KG1 (cell line): ENCODE measurements at regions not wholly inside any gene's neighbourhood (a gene's known extent, or its start where the extent isn't known, plus 50 kb on each side); places are given as distances from the start of the nearest gene placed in this dataset.
"Not testable (repeated sequence)": the region's sequence is repeated elsewhere in the genome, so short reads cannot be mapped to it uniquely, and the experiment has no call there.

ENCODE experiments used
- DNase-seq: peaks from one replicate; lab custom pipeline; 2025; lab: John Stamatoyannopoulos, UW

GRCh38 chr9:2395814-2396612 is 225.6 kb upstream of the VLDLR start:
- no peak for DNase-seq

GRCh38 chr9:2396622-2397285 is 224.8 kb upstream of the VLDLR start:
- DNase-seq, result no peak

- DNase-seq, result not testable (repeated sequence)
Observed at GRCh38 chr9:2397875-2398274, 223.7 kb upstream of the VLDLR start.

- not testable (repeated sequence) for DNase-seq
Observed at GRCh38 chr9:2401746-2402145, 219.8 kb upstream of the VLDLR start.

GRCh38 chr9:2403701-2404100 is 217.9 kb upstream of the VLDLR start:
- no peak for DNase-seq

GRCh38 chr9:2406252-2406651 is 215.3 kb upstream of the VLDLR start:
- DNase-seq, result no peak

GRCh38 chr9:2407450-2407849 is 214.1 kb upstream of the VLDLR start:
- DNase-seq, result no peak

- DNase-seq, result no peak
Observed at GRCh38 chr9:2411459-2412215, 209.9 kb upstream of the VLDLR start.

GRCh38 chr9:2413160-2413805 is 208.3 kb upstream of the VLDLR start:
- no peak for DNase-seq

GRCh38 chr9:2414465-2414864 is 207.1 kb upstream of the VLDLR start:
- DNase-seq, result no peak

- no peak for DNase-seq
Observed at GRCh38 chr9:2415326-2415725, 206.3 kb upstream of the VLDLR start.

- DNase-seq, result no peak
Observed at GRCh38 chr9:2417730-2418129, 203.9 kb upstream of the VLDLR start.

- DNase-seq, result no peak
Observed at GRCh38 chr9:2418619-2419018, 203.0 kb upstream of the VLDLR start.

- no peak for DNase-seq
Observed at GRCh38 chr9:2419347-2419746, 202.2 kb upstream of the VLDLR start.

- DNase-seq, result no peak
Observed at GRCh38 chr9:2420543-2420942, 201.0 kb upstream of the VLDLR start.

GRCh38 chr9:2424619-2425033 is 197.0 kb upstream of the VLDLR start:
- DNase-seq, result no peak

GRCh38 chr9:2425676-2426075 is 195.9 kb upstream of the VLDLR start:
- no peak for DNase-seq

GRCh38 chr9:2427120-2427891 is 194.3 kb upstream of the VLDLR start:
- DNase-seq, result no peak

GRCh38 chr9:2439957-2440356 is 181.6 kb upstream of the VLDLR start:
- no peak for DNase-seq

GRCh38 chr9:2443933-2444332 is 177.7 kb upstream of the VLDLR start:
- DNase-seq, result not testable (repeated sequence)

- DNase-seq, result no peak
Observed at GRCh38 chr9:2448193-2448738, 173.3 kb upstream of the VLDLR start.
